Body of pancreas (tissue), 4 donors: ENCODE measurements at regions not wholly inside any gene's neighbourhood (a gene's known extent, or its start where the extent isn't known, plus 50 kb on each side); places are given as distances from the start of the nearest gene placed in this dataset.

Experiments used
- ATAC-seq: fragments of 150-250 bp; one replicate; pipeline ENCODE4 v1.9.1; 2016
- DNase-seq, 4 donors: peaks; one replicate each; pipeline ENCODE4 v3.0.0-alpha.2; 2019
- H3K27ac ChIP-seq, 4 donors: fragments of 200-600 bp; sonication (generic); 1 replicate in 3 of 4; 2 replicates in 1 of 4; pipeline versions ENCODE4 v1.5.1 to v1.6.1; 2016 to 2019; ENCODE audit warnings: mild to moderate bottlenecking in 1 of 4, mixed read lengths in 1 of 4, moderate library complexity in 1 of 4
- H3K27me3 ChIP-seq, 2 donors: fragments of 200-600 bp; sonication (generic); one replicate each; pipeline ENCODE4 v1.6.0; 2016; ENCODE audit warnings: mild to moderate bottlenecking in 1 of 2
- H3K36me3 ChIP-seq, 2 donors: fragments of 200-600 bp; sonication (generic); replicated peaks in 1 of 2; 2 replicates each; pipeline ENCODE4 v1.5.1; 2016; ENCODE audit warnings: low read depth in 2 of 2; ENCODE audit not compliant: insufficient read depth in 1 of 2
- H3K4me1 ChIP-seq: fragments of 200-600 bp; sonication (generic); one replicate; pipeline ENCODE4 v1.6.0; 2016
- H3K4me3 ChIP-seq, 2 donors: fragments of 200-600 bp; sonication (generic); 1 replicate in 1 of 2; 2 replicates in 1 of 2; pipeline ENCODE4 v1.5.1; 2016 to 2019
- H3K9me3 ChIP-seq, 3 donors: fragments of 200-600 bp; sonication (generic); 1 replicate in 2 of 3; 2 replicates in 1 of 3; pipeline ENCODE4 v1.5.1; 2016
- CTCF ChIP-seq, 7 experiments: fragments of 450-650 bp in 4 of 7; fragments of 200-600 bp in 3 of 7; sonication (generic) in 3 of 7; IDR thresholded peaks; one replicate each; pipeline ENCODE4 v1.5.1; 2016 to 2019; ENCODE audit warnings: antibody characterized with exemption in 7 of 7
- POLR2A ChIP-seq, 3 donors: fragments of 450-650 bp; IDR thresholded peaks; one replicate each; pipeline ENCODE4 v1.6.1; 2016; ENCODE audit warnings: antibody characterized with exemption in 3 of 3, mild to moderate bottlenecking in 2 of 3
- WGBS, 2 donors: methylation state at CpG; one replicate each; pipeline ENCODE4 v1.1.5; 2017; 5-methylcytosine and 5-hydroxymethylcytosine counted together
- intact Hi-C: fragments of 100-400 bp; cut with DNase I; formaldehyde crosslinking; loops from one replicate; pipeline ENCODE4 v1.15.1; 2023

GRCh38 chr18:39371996-39372395 lies 1806.4 kb upstream of the CELF4 start:
- H3K4me1 ChIP-seq = no peaks in the 10 kb centered on the region
- ATAC-seq (no peak), DNase-seq (no peak)
- whole genome bisulfite sequencing, 2 donors = 48 to 52% methylated on average over 1 of the region's 1 CpG
- H3K4me3 ChIP-seq = no peak overlapping the region
- no peak for TF ChIP-seq CTCF (IDR thresholded peaks at IDR 0.05)
- TF ChIP-seq POLR2A (IDR thresholded peaks at IDR 0.05) = no peak
- no peak overlapping the region for H3K27ac ChIP-seq
- no peaks in the 10 kb centered on the region for H3K36me3 ChIP-seq
- no peaks in the 10 kb centered on the region for H3K27me3 ChIP-seq
- no peaks in the 10 kb centered on the region for H3K9me3 ChIP-seq
- intact Hi-C loops = no loop called here

GRCh38 chr18:39366656-39367055 lies 1801.1 kb upstream of the CELF4 start:
- DNase-seq = no peak
- 71 to 94% methylated on average over 1 of the region's 1 CpG for WGBS, 2 donors
- ATAC-seq = no peak
- H3K4me1 ChIP-seq = no peaks in the 10 kb centered on the region
- H3K27ac ChIP-seq = no peak overlapping the region
- no peaks in the 10 kb centered on the region for H3K27me3 ChIP-seq
- H3K9me3 ChIP-seq = no peaks in the 10 kb centered on the region
- no peaks in the 10 kb centered on the region for H3K36me3 ChIP-seq
- no peak overlapping the region for H3K4me3 ChIP-seq
- TF ChIP-seq CTCF (IDR thresholded peaks at IDR 0.05) (no peak), POLR2A (IDR thresholded peaks at IDR 0.05) (no peak)
- intact Hi-C loops = no loop called here

GRCh38 chr18:39365836-39366485 lies 1800.4 kb upstream of the CELF4 start:
- H3K9me3 ChIP-seq = no peaks in the 10 kb centered on the region
- TF ChIP-seq POLR2A (IDR thresholded peaks at IDR 0.05) (no peak), CTCF (IDR thresholded peaks at IDR 0.05) (no peak)
- H3K4me3 ChIP-seq = no peak overlapping the region
- H3K4me1 ChIP-seq = no peaks in the 10 kb centered on the region
- H3K27ac ChIP-seq = no peak overlapping the region
- no peaks in the 10 kb centered on the region for H3K36me3 ChIP-seq
- WGBS, 2 donors = 51 to 62% methylated on average over 3 of the region's 3 CpGs
- DNase-seq (no peak), ATAC-seq (no peak)
- H3K27me3 ChIP-seq = no peaks in the 10 kb centered on the region
- intact Hi-C loops = no loop called here

GRCh38 chr18:39360072-39360471 lies 1794.5 kb upstream of the CELF4 start:
- no peak overlapping the region for H3K27ac ChIP-seq
- H3K27me3 ChIP-seq = no peaks in the 10 kb centered on the region
- H3K4me1 ChIP-seq = no peaks in the 10 kb centered on the region
- 55 to 67% methylated on average over 2 of the region's 2 CpGs for WGBS, 2 donors
- ATAC-seq = no peak
- H3K9me3 ChIP-seq = no peaks in the 10 kb centered on the region
- DNase-seq = no peak
- intact Hi-C loops = no loop called here
- H3K36me3 ChIP-seq = no peaks in the 10 kb centered on the region
- no peak overlapping the region for H3K4me3 ChIP-seq
- TF ChIP-seq CTCF (IDR thresholded peaks at IDR 0.05) = no peak
- no peak for TF ChIP-seq POLR2A (IDR thresholded peaks at IDR 0.05)

GRCh38 chr18:39359636-39360035 lies 1794.0 kb upstream of the CELF4 start:
- Histone ChIP-seq H3K4me1 (no peaks in the 10 kb centered on the region), H3K27me3 (no peaks in the 10 kb centered on the region), H3K9me3 (no peaks in the 10 kb centered on the region), H3K36me3 (no peaks in the 10 kb centered on the region), H3K4me3 (no peak overlapping the region), H3K27ac (no peak overlapping the region)
- TF ChIP-seq POLR2A (IDR thresholded peaks at IDR 0.05) (no peak), CTCF (IDR thresholded peaks at IDR 0.05) (no peak)
- ATAC-seq = no peak
- intact Hi-C loops = no loop called here
- no peak for DNase-seq
- WGBS, 2 donors = 74 to 79% methylated on average over 4 of the region's 4 CpGs
